ENCODE measurements at regions not wholly inside any gene's neighbourhood (a gene's known extent, or its start where the extent isn't known, plus 50 kb on each side); places are given as distances from the start of the nearest gene placed in this dataset.
"Not testable (repeated sequence)": the region's sequence is repeated elsewhere in the genome, so short reads cannot be mapped to it uniquely, and the experiment has no call there.

GRCh38 chr11:129740125-129740719, 75.4 kb upstream of the TMEM45B start:
- H3K27me3 ChIP-seq (ENCODE audit: control insufficient read depth in 1 of 2, insufficient read depth in 2 of 2, low read length in 1 of 2), result peaks cover 0 to 1% of the 10 kb centered on the region in 2 donors
- ATAC-seq (ENCODE audit: low FRiP score), result no peak
- intact Hi-C loops (cut with DNase I), result loop anchor here in 1 of 2 donors (10.0 kb wide), 1 partner anchor 375 kb away; no protein-coding TSS in a partner anchor
- H3K9me3 ChIP-seq (ENCODE audit: control insufficient read depth, low read length), result no peaks in the 10 kb centered on the region
- H3K27ac ChIP-seq (ENCODE audit: low read depth in 1 of 2, low read length in 2 of 2), result no peak overlapping the region
- no peak overlapping the region for H3K4me3 ChIP-seq (ENCODE audit: low read length in 2 of 2)
- WGBS, 2 donors, result 90 to 93% methylated on average over 4 of the region's 4 CpGs
- no peaks in the 10 kb centered on the region for H3K36me3 ChIP-seq (ENCODE audit: control insufficient read depth in 1 of 2, insufficient read depth in 2 of 2, low read length in 1 of 2)
- H3K4me1 ChIP-seq (ENCODE audit: control insufficient read depth in 1 of 2, insufficient read depth in 2 of 2, low read length in 2 of 2), result no peaks in the 10 kb centered on the region
- DNase-seq, result no peak

- Histone ChIP-seq H3K9me3 (ENCODE audit: control insufficient read depth, low read length) (no peaks in the 10 kb centered on the region), H3K36me3 (ENCODE audit: control insufficient read depth in 1 of 2, insufficient read depth in 2 of 2, low read length in 1 of 2) (no peaks in the 10 kb centered on the region), H3K27me3 (ENCODE audit: control insufficient read depth in 1 of 2, insufficient read depth in 2 of 2, low read length in 1 of 2) (peaks cover 0 to 1% of the 10 kb centered on the region in 2 donors), H3K27ac (ENCODE audit: low read depth in 1 of 2, low read length in 2 of 2) (no peak overlapping the region), H3K4me1 (ENCODE audit: control insufficient read depth in 1 of 2, insufficient read depth in 2 of 2, low read length in 2 of 2) (no peaks in the 10 kb centered on the region), H3K4me3 (ENCODE audit: low read length in 2 of 2) (no peak overlapping the region)
- intact Hi-C loops (cut with DNase I), result loop anchor here in 1 of 2 donors (10.0 kb wide), 1 partner anchor 378 kb away; no protein-coding TSS in a partner anchor
- 74 to 76% methylated on average over 25 of the region's 25 CpGs for WGBS, 2 donors
- DNase-seq (no peak), ATAC-seq (ENCODE audit: low FRiP score) (no peak)
These were observed 72.4 kb upstream of the TMEM45B start for GRCh38 chr11:129743112-129743815.

GRCh38 chr11:129747071-129747470, 68.6 kb upstream of the TMEM45B start:
- ATAC-seq (ENCODE audit: low FRiP score) (no peak), DNase-seq (no peak)
- H3K9me3 ChIP-seq (ENCODE audit: control insufficient read depth, low read length), result no peaks in the 10 kb centered on the region
- no peaks in the 10 kb centered on the region for H3K4me1 ChIP-seq (ENCODE audit: control insufficient read depth in 1 of 2, insufficient read depth in 2 of 2, low read length in 2 of 2)
- H3K36me3 ChIP-seq (ENCODE audit: control insufficient read depth in 1 of 2, insufficient read depth in 2 of 2, low read length in 1 of 2), result no peaks in the 10 kb centered on the region
- H3K4me3 ChIP-seq (ENCODE audit: low read length in 2 of 2), result no peak overlapping the region
- H3K27me3 ChIP-seq (ENCODE audit: control insufficient read depth in 1 of 2, insufficient read depth in 2 of 2, low read length in 1 of 2), result no peaks in the 10 kb centered on the region
- H3K27ac ChIP-seq (ENCODE audit: low read depth in 1 of 2, low read length in 2 of 2), result no peak overlapping the region
- intact Hi-C loops (cut with DNase I), result loop anchor here in 1 of 2 donors (10.0 kb wide), 1 partner anchor 382 kb away; no protein-coding TSS in a partner anchor
- WGBS, 2 donors, result 34 to 41% methylated on average over 6 of the region's 6 CpGs

- Histone ChIP-seq H3K36me3 (ENCODE audit: control insufficient read depth in 1 of 2, insufficient read depth in 2 of 2, low read length in 1 of 2) (no peaks in the 10 kb centered on the region), H3K27ac (ENCODE audit: low read depth in 1 of 2, low read length in 2 of 2) (no peak overlapping the region), H3K27me3 (ENCODE audit: control insufficient read depth in 1 of 2, insufficient read depth in 2 of 2, low read length in 1 of 2) (no peaks in the 10 kb centered on the region), H3K4me3 (ENCODE audit: low read length in 2 of 2) (no peak overlapping the region), H3K4me1 (ENCODE audit: control insufficient read depth in 1 of 2, insufficient read depth in 2 of 2, low read length in 2 of 2) (no peaks in the 10 kb centered on the region), H3K9me3 (ENCODE audit: control insufficient read depth, low read length) (no peaks in the 10 kb centered on the region)
- DNase-seq, result no peak
- WGBS, 2 donors, result 63 to 75% methylated on average over 5 of the region's 5 CpGs
- intact Hi-C loops (cut with DNase I), result loop anchor here in 1 of 2 donors (10.0 kb wide), 1 partner anchor 384 kb away; no protein-coding TSS in a partner anchor
- ATAC-seq (ENCODE audit: low FRiP score), result no peak
These were observed 66.5 kb upstream of the TMEM45B start for GRCh38 chr11:129749141-129749540.

GRCh38 chr11:129750343-129751292, 65.0 kb upstream of the TMEM45B start:
- Histone ChIP-seq H3K9me3 (ENCODE audit: control insufficient read depth, low read length) (no peaks in the 10 kb centered on the region), H3K27me3 (ENCODE audit: control insufficient read depth in 1 of 2, insufficient read depth in 2 of 2, low read length in 1 of 2) (no peaks in the 10 kb centered on the region), H3K36me3 (ENCODE audit: control insufficient read depth in 1 of 2, insufficient read depth in 2 of 2, low read length in 1 of 2) (no peaks in the 10 kb centered on the region), H3K4me1 (ENCODE audit: control insufficient read depth in 1 of 2, insufficient read depth in 2 of 2, low read length in 2 of 2) (no peaks in the 10 kb centered on the region), H3K4me3 (ENCODE audit: low read length in 2 of 2) (no peak overlapping the region), H3K27ac (ENCODE audit: low read depth in 1 of 2, low read length in 2 of 2) (no peak overlapping the region)
- DNase-seq (peak; percentile 77 to 90), ATAC-seq (ENCODE audit: low FRiP score) (peak; percentile 96)
- 13 to 14% methylated on average over 57 of the region's 57 CpGs for WGBS, 2 donors
- intact Hi-C loops (cut with DNase I), result loop anchor here (2.0 to 5.0 kb wide), 2 partner anchors 386 to 633 kb away; no protein-coding TSS in a partner anchor

GRCh38 chr11:129751511-129751910, 64.1 kb upstream of the TMEM45B start:
- WGBS, 2 donors, result 44 to 47% methylated on average over 3 of the region's 3 CpGs
- H3K4me1 ChIP-seq (ENCODE audit: control insufficient read depth in 1 of 2, insufficient read depth in 2 of 2, low read length in 2 of 2), result no peaks in the 10 kb centered on the region
- H3K27me3 ChIP-seq (ENCODE audit: control insufficient read depth in 1 of 2, insufficient read depth in 2 of 2, low read length in 1 of 2), result no peaks in the 10 kb centered on the region
- ATAC-seq (ENCODE audit: low FRiP score) (no peak), DNase-seq (no peak)
- no peaks in the 10 kb centered on the region for H3K36me3 ChIP-seq (ENCODE audit: control insufficient read depth in 1 of 2, insufficient read depth in 2 of 2, low read length in 1 of 2)
- intact Hi-C loops (cut with DNase I), result loop anchor here (2.0 to 5.0 kb wide), 2 partner anchors 387 to 634 kb away; no protein-coding TSS in a partner anchor
- H3K9me3 ChIP-seq (ENCODE audit: control insufficient read depth, low read length), result no peaks in the 10 kb centered on the region
- no peak overlapping the region for H3K27ac ChIP-seq (ENCODE audit: low read depth in 1 of 2, low read length in 2 of 2)
- H3K4me3 ChIP-seq (ENCODE audit: low read length in 2 of 2), result no peak overlapping the region

- ATAC-seq (ENCODE audit: low FRiP score); H3K27me3 ChIP-seq (ENCODE audit: control insufficient read depth in 1 of 2, insufficient read depth in 2 of 2, low read length in 1 of 2); H3K4me1 ChIP-seq (ENCODE audit: control insufficient read depth in 1 of 2, insufficient read depth in 2 of 2, low read length in 2 of 2); H3K4me3 ChIP-seq (ENCODE audit: low read length in 2 of 2); H3K36me3 ChIP-seq (ENCODE audit: control insufficient read depth in 1 of 2, insufficient read depth in 2 of 2, low read length in 1 of 2); intact Hi-C loops (cut with DNase I); H3K9me3 ChIP-seq (ENCODE audit: control insufficient read depth, low read length); DNase-seq; H3K27ac ChIP-seq (ENCODE audit: low read depth in 1 of 2, low read length in 2 of 2): not testable (repeated sequence)
- WGBS, 2 donors, result 79 to 85% methylated on average over 4 of the region's 4 CpGs
These were observed 52.1 kb upstream of the TMEM45B start for GRCh38 chr11:129763569-129763968.

GRCh38 chr11:129764204-129764603, 51.4 kb upstream of the TMEM45B start:
- H3K4me3 ChIP-seq (ENCODE audit: low read length in 2 of 2); H3K4me1 ChIP-seq (ENCODE audit: control insufficient read depth in 1 of 2, insufficient read depth in 2 of 2, low read length in 2 of 2); intact Hi-C loops (cut with DNase I); H3K9me3 ChIP-seq (ENCODE audit: control insufficient read depth, low read length); H3K27me3 ChIP-seq (ENCODE audit: control insufficient read depth in 1 of 2, insufficient read depth in 2 of 2, low read length in 1 of 2); DNase-seq; ATAC-seq (ENCODE audit: low FRiP score); H3K27ac ChIP-seq (ENCODE audit: low read depth in 1 of 2, low read length in 2 of 2); H3K36me3 ChIP-seq (ENCODE audit: control insufficient read depth in 1 of 2, insufficient read depth in 2 of 2, low read length in 1 of 2): not testable (repeated sequence)
- whole genome bisulfite sequencing, 2 donors, result 75 to 79% methylated on average over 4 of the region's 5 CpGs
